ENCODE measurements at regions not wholly inside any gene's neighbourhood (a gene's known extent, or its start where the extent isn't known, plus 50 kb on each side); places are given as distances from the start of the nearest gene placed in this dataset.

- peak; percentile 96 for TF ChIP-seq REST (IDR thresholded peaks at IDR 0.05; ENCODE audit: borderline replicate concordance)
- TF ChIP-seq EP300 (conservative IDR thresholded peaks at IDR 0.05; ENCODE audit: poor library complexity, severe bottlenecking): peak; percentile 80
- TF ChIP-seq POLR2AphosphoS5 (IDR thresholded peaks at IDR 0.05): peak; percentile 76
- TF ChIP-seq MXI1 (conservative IDR thresholded peaks at IDR 0.05; ENCODE audit: poor library complexity, severe bottlenecking): no peak
- TF ChIP-seq EZH2 (IDR thresholded peaks at IDR 0.05; ENCODE audit: borderline replicate concordance, insufficient read depth, low read length, poor library complexity, severe bottlenecking): no peak
- TF ChIP-seq RAD21 (conservative IDR thresholded peaks at IDR 0.05): peak; percentile 30
- TF ChIP-seq SMC3 (conservative IDR thresholded peaks at IDR 0.05; ENCODE audit: poor library complexity): peak; percentile 19
- no peak for TF ChIP-seq CTCF (IDR thresholded peaks at IDR 0.05; ENCODE audit: poor library complexity, severe bottlenecking)
- no peaks in the 10 kb centered on the region for H3K9me3 ChIP-seq (ENCODE audit: low read length)
- H3K27ac ChIP-seq (ENCODE audit: low read length): peak overlapping the region; percentile 7
- H3K27me3 ChIP-seq (ENCODE audit: insufficient read depth, low read depth, low read length): no peaks in the 10 kb centered on the region
- no peak overlapping the region for H3K4me2 ChIP-seq (ENCODE audit: low read length)
- no peaks in the 10 kb centered on the region for H3K36me3 ChIP-seq (ENCODE audit: insufficient read depth, low read length)
- H3F3A ChIP-seq (ENCODE audit: insufficient read depth, low read length, poor library complexity, severe bottlenecking): no peaks in the 10 kb centered on the region
- no peak overlapping the region for H2AFZ ChIP-seq (ENCODE audit: low read depth, low read length)
- H4K20me1 ChIP-seq (ENCODE audit: insufficient read depth): no peaks in the 10 kb centered on the region
- H3K79me2 ChIP-seq (replicated peaks; ENCODE audit: insufficient read depth, low read length): no peaks in the 10 kb centered on the region
- no peak overlapping the region for H3K9ac ChIP-seq (ENCODE audit: low read length)
- H3K4me3 ChIP-seq (ENCODE audit: low read length): no peak overlapping the region
- no peaks in the 10 kb centered on the region for H3K9me2 ChIP-seq (ENCODE audit: insufficient read depth, low read length)
Observed at GRCh38 chr5:86482008-86482407, 135.7 kb upstream of the COX7C start.

GRCh38 chr5:86493777-86494176, 124.0 kb upstream of the COX7C start:
- TF ChIP-seq RAD21 (conservative IDR thresholded peaks at IDR 0.05): no peak
- no peak for TF ChIP-seq REST (IDR thresholded peaks at IDR 0.05; ENCODE audit: borderline replicate concordance)
- H3F3A ChIP-seq (ENCODE audit: insufficient read depth, low read length, poor library complexity, severe bottlenecking): no peaks in the 10 kb centered on the region
- no peaks in the 10 kb centered on the region for H3K9me3 ChIP-seq (ENCODE audit: low read length)
- no peak overlapping the region for H3K9ac ChIP-seq (ENCODE audit: low read length)
- H2AFZ ChIP-seq (ENCODE audit: low read depth, low read length): no peak overlapping the region
- H3K27me3 ChIP-seq (ENCODE audit: insufficient read depth, low read depth, low read length): no peaks in the 10 kb centered on the region
- no peaks in the 10 kb centered on the region for H4K20me1 ChIP-seq (ENCODE audit: insufficient read depth)
- H3K36me3 ChIP-seq (ENCODE audit: insufficient read depth, low read length): no peaks in the 10 kb centered on the region
- H3K4me2 ChIP-seq (ENCODE audit: low read length): no peak overlapping the region
- H3K27ac ChIP-seq (ENCODE audit: low read length): no peak overlapping the region
- H3K9me2 ChIP-seq (ENCODE audit: insufficient read depth, low read length): no peaks in the 10 kb centered on the region
- no peaks in the 10 kb centered on the region for H3K79me2 ChIP-seq (replicated peaks; ENCODE audit: insufficient read depth, low read length)
- no peak overlapping the region for H3K4me3 ChIP-seq (ENCODE audit: low read length)

All from neural cell (in vitro differentiated cells).